Activated naive CD8-positive, alpha-beta T cell treated with anti-CD3 and anti-CD28 coated beads, Interleukin-2, amount 50 U/mL, for 24 hours (primary cell): ENCODE measurements at regions not wholly inside any gene's neighbourhood (a gene's known extent, or its start where the extent isn't known, plus 50 kb on each side); places are given as distances from the start of the nearest gene placed in this dataset.

Experiments used
- ATAC-seq: fragments of 150-1000 bp; cut with Tn5 transposase; one replicate; pipeline ENCODE4 v1.10.0; 2021
- DNase-seq: peaks from one replicate; pipeline ENCODE4 v3.0.0; 2021
- H3K27ac Mint-ChIP-seq: one replicate; pipeline ENCODE4 v1.8.0; 2021; ENCODE audit warnings: mild to moderate bottlenecking, mixed read lengths
- H3K27me3 Mint-ChIP-seq: one replicate; pipeline ENCODE4 v1.8.0; 2021; ENCODE audit warnings: mixed read lengths
- H3K36me3 Mint-ChIP-seq: one replicate; pipeline ENCODE4 v1.8.0; 2021; ENCODE audit warnings: low read depth, mixed read lengths
- H3K4me1 Mint-ChIP-seq: one replicate; pipeline ENCODE4 v1.8.0; 2021; ENCODE audit warnings: mixed read lengths
- H3K4me3 Mint-ChIP-seq: one replicate; pipeline ENCODE4 v1.8.0; 2021; ENCODE audit warnings: mild to moderate bottlenecking, moderate library complexity, mixed read lengths
- H3K9me3 Mint-ChIP-seq: one replicate; pipeline ENCODE4 v1.8.0; 2021; ENCODE audit warnings: mixed read lengths

DNA sequence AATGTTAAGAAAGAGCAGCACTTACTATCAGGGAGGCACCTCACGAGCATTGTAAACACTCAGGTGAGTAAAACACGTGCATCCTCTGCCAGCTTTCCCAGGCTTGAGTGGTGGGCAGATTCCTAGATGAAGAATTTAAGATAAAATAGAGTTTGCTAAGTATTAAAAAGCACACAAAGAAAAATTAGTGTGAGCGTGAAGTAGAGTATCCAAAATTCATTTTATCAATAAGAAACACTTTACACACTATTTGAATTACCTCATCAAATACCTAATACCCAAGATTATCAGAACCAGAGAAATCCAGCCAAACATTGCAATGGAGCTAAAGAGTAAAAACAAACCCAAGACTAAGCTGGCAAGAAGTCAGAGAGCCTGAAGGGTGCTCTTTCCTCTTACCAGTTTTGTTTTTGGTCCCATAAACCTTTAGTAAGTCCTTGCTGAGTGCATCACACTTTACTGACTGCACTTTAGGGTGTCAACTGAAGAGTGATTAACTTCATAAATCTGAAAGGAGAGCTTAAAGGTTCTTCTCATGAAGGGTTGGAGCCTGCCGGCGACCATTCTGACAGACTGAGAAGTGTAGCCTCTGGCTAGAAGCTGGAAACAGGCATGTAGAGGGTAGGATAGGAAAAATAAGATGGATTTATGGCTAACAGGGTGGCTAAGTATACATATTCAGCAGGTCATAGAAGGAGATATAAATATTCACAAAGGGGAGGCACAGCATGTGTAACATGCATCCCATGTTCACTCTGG is 151.1 kb downstream of the SLC7A11 start:
- DNase-seq (no peak), ATAC-seq (no peak)
- Mint-ChIP-seq H3K36me3 (no peaks in the 10 kb centered on the region), H3K4me1 (no peaks in the 10 kb centered on the region), H3K27ac (no peak overlapping the region), H3K9me3 (no peaks in the 10 kb centered on the region), H3K27me3 (no peaks in the 10 kb centered on the region), H3K4me3 (no peak overlapping the region)

DNA sequence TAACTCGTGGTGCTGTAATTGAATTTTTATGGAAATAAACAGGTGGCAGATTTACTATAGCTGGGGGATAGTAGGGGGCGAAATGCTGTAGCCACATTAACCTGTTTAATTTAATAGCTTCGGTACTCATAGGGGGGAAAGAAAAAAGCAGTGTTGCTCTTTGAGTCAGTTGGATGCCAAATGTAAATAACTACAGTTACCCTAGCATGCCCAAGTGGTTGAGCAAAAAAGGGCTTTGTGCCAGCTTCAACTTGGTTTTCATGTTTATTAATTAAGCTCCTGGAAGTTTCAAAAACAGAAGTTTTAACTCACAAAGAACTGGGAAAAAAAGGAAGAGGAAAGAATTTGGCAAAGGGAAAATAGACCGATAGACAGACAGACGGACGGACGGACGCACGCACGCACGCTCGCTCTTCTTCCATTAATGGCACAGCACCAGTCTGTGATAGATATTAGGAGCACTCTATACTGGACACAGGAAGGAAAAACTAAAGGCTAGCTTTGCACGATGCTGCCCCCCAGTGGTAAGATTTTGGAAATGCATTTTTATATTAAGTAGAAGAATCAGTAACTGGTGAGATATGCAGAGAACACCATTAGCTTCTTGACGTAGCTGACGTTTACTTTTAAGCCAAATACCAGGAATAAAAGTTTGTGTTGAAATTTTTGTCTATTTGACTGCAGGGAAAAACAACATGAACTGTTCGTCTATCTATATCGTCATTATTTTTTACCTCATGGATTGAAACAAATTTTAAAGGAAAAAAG is 151.8 kb downstream of the SLC7A11 start:
- Mint-ChIP-seq H3K9me3 (no peaks in the 10 kb centered on the region), H3K36me3 (no peaks in the 10 kb centered on the region), H3K27ac (no peak overlapping the region), H3K4me1 (no peaks in the 10 kb centered on the region), H3K27me3 (no peaks in the 10 kb centered on the region), H3K4me3 (no peak overlapping the region)
- DNase-seq = peak; percentile 22
- no peak for ATAC-seq

DNA sequence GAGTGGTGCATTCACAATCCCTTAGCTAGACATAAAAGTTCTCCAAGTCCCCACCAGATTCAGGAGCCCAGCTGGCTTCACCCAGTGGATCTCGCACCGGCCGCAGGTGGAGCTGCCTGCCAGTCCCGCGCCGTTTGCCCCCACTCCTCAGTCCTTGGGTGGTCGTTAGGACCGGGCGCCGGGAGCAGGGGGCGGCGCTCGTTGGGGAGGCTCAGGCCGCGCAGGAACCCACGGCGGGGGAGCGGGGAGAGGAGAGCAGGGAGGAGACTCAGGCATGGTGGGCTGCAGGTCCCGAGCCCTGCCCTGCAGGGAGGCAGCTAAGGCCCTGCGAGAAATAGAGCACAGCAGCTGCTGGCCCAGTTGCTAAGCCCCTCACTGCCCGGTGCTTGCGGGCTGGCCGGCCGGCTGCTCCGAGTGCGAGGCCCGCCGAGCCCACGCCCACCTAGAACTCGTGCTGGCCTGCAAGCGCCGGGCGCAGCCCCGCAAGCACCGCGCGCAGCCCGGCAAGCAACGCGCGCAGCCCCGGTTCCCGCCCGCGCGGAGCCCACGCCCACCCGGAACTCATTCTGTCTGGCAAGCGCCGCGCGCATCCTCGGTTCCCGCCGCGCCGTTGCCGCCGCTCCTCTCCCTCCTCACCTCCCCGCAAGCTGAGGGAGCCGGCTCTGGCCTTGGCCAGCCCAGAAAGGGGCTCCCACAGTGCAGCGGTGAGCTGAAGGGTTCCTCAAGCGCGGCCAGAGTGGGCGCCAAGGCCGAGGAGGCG is 153.5 kb downstream of the SLC7A11 start:
- Mint-ChIP-seq H3K9me3 (no peaks in the 10 kb centered on the region), H3K4me3 (no peak overlapping the region), H3K36me3 (no peaks in the 10 kb centered on the region), H3K27me3 (peaks cover 2% of the 10 kb centered on the region), H3K4me1 (no peaks in the 10 kb centered on the region), H3K27ac (no peak overlapping the region)
- ATAC-seq (no peak), DNase-seq (no peak)

DNA sequence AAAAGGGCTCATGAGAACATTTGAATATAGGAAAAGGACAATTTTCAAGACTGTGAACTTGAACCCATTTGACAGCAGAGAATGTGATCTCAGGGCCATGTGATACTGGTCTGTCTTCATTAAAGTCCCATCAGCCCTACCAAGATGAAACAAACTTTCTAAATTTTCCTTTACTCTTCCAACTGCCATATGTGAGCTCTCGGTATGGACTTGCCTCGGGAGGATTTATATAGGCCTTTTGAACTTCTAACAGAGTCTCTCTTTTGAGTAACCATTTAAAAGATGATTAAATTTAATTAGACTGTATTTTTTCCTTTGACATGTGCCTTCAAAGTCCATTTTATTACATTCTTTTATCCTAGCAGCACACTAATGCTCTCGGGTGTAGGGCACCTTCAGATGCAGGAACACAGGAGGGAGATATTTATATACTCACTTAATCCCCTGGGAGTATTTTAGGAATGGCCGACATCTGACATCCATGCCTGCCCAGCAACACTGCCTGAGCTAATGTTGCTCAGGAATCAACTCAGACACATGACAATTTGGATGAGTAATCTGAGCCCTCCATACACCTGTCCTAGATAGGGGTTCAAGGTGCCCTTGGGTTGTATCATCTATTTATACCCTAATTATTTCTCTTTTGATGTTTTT is 155.0 kb downstream of the SLC7A11 start:
- H3K27me3 Mint-ChIP-seq = peaks cover 2% of the 10 kb centered on the region
- ATAC-seq = no peak
- DNase-seq = no peak

DNA sequence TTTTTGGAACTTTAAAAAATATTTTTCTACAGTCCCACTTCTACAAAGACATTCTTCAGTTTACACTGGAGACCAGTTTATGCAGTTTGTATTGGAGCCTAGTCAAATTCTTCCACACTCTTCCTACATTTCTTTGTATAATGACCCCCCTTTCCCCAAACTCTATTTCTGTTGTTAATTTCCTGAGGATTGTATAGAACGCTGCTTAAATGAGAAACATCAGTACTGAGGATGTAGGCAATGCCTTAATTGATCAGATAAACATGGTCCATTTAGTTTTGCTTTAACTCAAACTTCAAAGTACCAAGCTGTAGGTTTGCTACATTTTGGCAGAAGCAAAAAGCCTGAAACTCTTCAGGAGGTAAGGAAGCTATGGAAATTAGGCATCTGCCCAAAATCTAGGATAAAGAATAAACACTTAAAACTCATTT is 155.5 kb downstream of the SLC7A11 start:
- H3K4me3 Mint-ChIP-seq = no peak overlapping the region
- H3K9me3 Mint-ChIP-seq = no peaks in the 10 kb centered on the region
- H3K27ac Mint-ChIP-seq = no peak overlapping the region
- H3K4me1 Mint-ChIP-seq = no peaks in the 10 kb centered on the region
- ATAC-seq (no peak), DNase-seq (no peak)
- peaks cover 2% of the 10 kb centered on the region for H3K27me3 Mint-ChIP-seq
- H3K36me3 Mint-ChIP-seq = no peaks in the 10 kb centered on the region

More for the DNA sequence above, 155.0 kb downstream of the SLC7A11 start:
- Mint-ChIP-seq H3K27ac (no peak overlapping the region), H3K36me3 (no peaks in the 10 kb centered on the region), H3K4me1 (no peaks in the 10 kb centered on the region), H3K4me3 (no peak overlapping the region), H3K9me3 (no peaks in the 10 kb centered on the region)

DNA sequence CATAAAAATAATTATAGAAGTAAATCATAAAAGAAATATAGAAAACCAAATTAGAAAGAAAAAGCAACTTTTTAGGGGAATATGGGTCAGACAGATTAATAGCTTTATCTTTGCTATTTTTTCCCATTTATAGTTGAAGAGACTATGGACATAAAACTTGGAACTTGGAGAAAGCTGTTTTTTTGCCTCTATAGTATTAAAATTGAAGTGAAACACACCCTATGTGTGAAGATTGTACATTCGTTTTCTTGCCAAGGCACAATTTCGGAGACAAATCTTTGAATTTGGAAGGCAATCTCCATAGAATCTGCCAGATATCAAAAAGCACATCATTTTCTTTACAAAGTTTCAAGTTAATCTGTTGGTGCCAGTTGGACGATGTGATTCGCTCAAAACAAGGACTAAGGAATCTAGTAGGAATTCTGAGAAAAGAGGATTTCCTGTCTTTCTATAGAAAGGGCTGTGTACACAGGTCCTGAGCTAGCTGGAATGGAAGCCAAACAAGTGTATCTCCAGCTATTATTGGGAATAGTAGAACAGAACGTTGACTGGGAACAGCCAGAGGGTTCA is 156.3 kb downstream of the SLC7A11 start:
- H3K4me3 Mint-ChIP-seq = no peak overlapping the region
- H3K36me3 Mint-ChIP-seq = no peaks in the 10 kb centered on the region
- H3K27ac Mint-ChIP-seq = no peak overlapping the region
- ATAC-seq (no peak), DNase-seq (no peak)
- H3K9me3 Mint-ChIP-seq = no peaks in the 10 kb centered on the region
- no peaks in the 10 kb centered on the region for H3K4me1 Mint-ChIP-seq
- peaks cover 2% of the 10 kb centered on the region for H3K27me3 Mint-ChIP-seq

DNA sequence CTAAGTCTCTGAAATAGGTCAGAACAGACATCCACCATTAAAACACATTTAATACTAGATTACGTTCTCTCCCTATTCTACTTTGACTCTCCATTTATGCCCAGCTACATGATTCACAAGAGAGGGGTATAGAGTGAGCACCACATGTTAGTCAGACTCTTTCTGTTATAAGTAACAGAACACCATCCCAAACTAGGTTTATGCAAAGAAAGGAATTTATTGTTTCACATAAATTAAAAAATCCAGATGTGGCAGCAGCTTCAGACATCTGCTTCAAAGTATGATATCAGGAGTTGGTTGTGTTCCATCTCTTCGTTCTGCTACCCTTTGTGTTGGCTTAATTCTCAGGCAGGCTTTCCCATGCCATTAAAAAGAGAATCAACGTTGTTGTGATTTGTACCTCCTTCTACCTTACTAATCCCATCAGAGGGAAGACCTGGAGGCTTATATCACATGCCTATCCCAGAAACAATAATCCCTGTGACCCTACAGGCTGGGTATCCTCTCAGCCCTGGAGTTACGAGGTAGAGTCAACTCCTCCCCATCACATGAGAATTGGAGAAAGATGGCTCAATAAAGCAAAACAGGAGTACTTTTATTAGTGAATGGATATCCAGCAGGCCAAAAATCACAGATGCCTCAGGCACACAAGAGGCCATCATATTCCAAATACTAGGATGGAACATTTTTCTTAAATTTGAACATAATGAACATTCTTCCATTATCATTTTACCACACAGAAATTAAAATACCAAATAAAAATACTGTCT is 163.2 kb downstream of the SLC7A11 start:
- H3K27ac Mint-ChIP-seq = no peak overlapping the region
- no peaks in the 10 kb centered on the region for H3K36me3 Mint-ChIP-seq
- H3K4me3 Mint-ChIP-seq = no peak overlapping the region
- no peaks in the 10 kb centered on the region for H3K9me3 Mint-ChIP-seq
- H3K4me1 Mint-ChIP-seq = no peaks in the 10 kb centered on the region
- H3K27me3 Mint-ChIP-seq = peaks cover 3% of the 10 kb centered on the region
- DNase-seq (no peak), ATAC-seq (no peak)

DNA sequence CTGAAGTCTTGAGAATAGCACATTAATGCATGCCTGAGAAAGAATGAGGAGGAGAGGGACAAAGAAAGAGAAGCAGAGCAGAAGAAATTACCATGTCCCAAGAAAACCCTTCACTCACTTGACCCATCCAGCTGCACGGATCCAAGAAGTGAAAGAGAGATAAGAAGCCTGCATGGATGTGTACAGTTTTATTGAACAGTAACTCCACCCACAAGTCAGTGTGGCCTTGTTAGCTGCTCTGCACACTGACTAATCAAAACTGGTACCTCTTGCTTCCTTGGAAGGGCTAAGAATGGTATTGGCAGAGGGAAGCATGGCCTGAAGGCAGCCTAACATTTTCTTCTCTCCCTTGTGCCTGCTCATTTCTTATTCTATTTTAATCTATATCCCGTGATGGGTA is 163.9 kb downstream of the SLC7A11 start:
- H3K4me3 Mint-ChIP-seq = no peak overlapping the region
- no peaks in the 10 kb centered on the region for H3K4me1 Mint-ChIP-seq
- ATAC-seq = no peak
- H3K9me3 Mint-ChIP-seq = no peaks in the 10 kb centered on the region
- H3K36me3 Mint-ChIP-seq = no peaks in the 10 kb centered on the region
- peaks cover 3% of the 10 kb centered on the region for H3K27me3 Mint-ChIP-seq
- no peak overlapping the region for H3K27ac Mint-ChIP-seq
- no peak for DNase-seq

DNA sequence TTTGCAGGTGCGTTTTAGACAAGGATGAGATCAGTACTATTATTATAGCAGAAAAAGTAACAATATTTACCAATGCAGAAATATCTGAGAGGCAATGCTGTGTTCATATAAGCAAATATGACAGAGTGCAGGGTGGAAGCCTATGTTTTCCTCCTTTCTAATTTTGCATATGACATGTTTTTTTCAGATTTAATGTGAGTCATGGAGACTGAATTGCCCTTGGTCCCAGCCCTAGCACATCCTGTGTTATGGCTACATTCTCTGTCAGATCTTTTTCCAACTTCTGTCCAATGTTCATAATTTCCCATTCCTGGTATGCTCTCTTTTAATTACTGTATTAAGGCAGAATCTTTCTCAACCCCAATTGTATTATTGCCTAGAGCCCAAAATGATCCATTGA is 165.6 kb downstream of the SLC7A11 start:
- Mint-ChIP-seq H3K36me3 (no peaks in the 10 kb centered on the region), H3K27ac (no peak overlapping the region), H3K27me3 (peaks cover 3% of the 10 kb centered on the region), H3K4me3 (no peak overlapping the region), H3K9me3 (no peaks in the 10 kb centered on the region), H3K4me1 (no peaks in the 10 kb centered on the region)
- no peak for DNase-seq
- no peak for ATAC-seq

DNA sequence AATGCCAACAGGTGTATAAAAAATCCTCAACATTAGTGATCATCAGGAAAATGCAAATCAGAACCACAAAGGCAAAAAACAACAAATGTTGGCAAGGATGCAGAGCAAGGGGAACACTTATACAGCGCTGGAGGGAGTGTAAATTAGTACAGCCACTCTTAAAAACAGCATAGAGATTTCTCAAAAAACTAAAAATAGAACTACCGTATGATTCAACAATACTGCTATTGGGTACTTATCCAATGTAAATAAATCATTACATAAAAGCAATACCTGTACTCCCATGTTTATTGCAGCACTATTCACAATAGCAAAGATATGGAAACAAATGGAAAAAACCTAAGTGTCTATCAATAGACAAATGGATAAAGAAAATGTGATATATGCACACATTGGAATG is 171.3 kb downstream of the SLC7A11 start:
- no peaks in the 10 kb centered on the region for H3K27me3 Mint-ChIP-seq
- DNase-seq (no peak), ATAC-seq (no peak)
- H3K4me1 Mint-ChIP-seq = no peaks in the 10 kb centered on the region
- no peak overlapping the region for H3K27ac Mint-ChIP-seq
- H3K9me3 Mint-ChIP-seq = peaks cover 9% of the 10 kb centered on the region
- H3K36me3 Mint-ChIP-seq = no peaks in the 10 kb centered on the region
- no peak overlapping the region for H3K4me3 Mint-ChIP-seq

DNA sequence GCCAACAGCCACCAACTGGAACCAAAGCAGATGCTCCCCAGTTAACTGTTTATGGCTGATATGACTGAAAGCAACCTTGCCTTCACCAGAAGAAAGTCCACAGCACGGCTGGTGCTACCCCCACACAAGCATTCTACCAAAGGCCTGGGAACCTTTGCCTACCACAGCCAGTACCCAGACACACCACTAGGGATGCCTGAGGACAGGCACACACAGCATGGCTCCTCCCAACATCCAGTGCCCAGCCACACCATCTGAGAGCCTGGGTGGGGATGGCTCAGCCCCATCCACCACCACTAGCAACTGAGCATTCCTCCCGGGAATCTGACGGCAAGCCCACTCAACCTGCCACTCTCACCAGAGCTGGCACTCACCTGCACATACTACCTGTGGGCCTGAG is 178.6 kb downstream of the SLC7A11 start:
- Mint-ChIP-seq H3K4me3 (no peak overlapping the region), H3K27ac (no peak overlapping the region), H3K4me1 (no peaks in the 10 kb centered on the region), H3K27me3 (no peaks in the 10 kb centered on the region), H3K36me3 (peaks cover 2% of the 10 kb centered on the region), H3K9me3 (peaks cover 10% of the 10 kb centered on the region)
- ATAC-seq (no peak), DNase-seq (no peak)

DNA sequence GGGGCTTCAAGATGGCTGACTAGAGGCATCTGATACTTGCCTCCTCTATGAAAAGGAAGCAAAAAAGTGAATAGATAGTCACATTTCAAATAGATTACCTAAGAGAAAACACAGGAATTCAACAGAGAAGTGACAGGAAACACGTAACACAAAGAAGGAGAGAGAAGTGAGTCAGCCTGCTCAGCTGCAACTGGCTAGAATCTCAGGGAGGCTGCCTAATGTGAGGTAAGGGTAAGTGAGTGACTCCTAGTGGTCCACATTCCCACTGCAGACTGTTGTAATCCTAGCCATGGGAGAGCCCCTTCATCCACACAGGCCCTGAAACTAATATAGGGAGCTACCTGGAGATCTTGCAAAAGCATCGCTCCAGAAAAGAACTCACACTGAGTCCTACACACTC is 179.2 kb downstream of the SLC7A11 start:
- ATAC-seq (no peak), DNase-seq (no peak)
- Mint-ChIP-seq H3K27me3 (no peaks in the 10 kb centered on the region), H3K9me3 (peaks cover 10% of the 10 kb centered on the region), H3K4me1 (no peaks in the 10 kb centered on the region), H3K27ac (no peak overlapping the region), H3K4me3 (no peak overlapping the region), H3K36me3 (peaks cover 2% of the 10 kb centered on the region)

DNA sequence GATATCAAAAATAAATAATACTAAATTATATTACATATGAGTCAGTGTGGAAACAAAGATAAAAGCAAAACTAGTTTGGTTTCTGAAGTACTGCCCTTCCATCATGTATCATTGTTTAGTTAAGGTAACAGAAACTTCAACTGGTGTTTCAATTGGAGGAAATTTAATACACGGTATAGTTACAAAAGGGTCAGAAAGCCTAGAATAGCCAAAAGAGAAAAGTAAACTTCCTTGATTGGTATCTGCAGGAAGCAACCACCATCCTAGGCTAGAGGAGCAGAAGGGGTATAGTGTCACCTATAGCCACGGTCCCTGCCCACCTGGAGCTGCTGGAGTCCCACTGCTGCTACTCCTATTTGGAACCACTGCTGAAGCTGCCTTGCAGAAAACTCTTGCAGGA is 185.6 kb downstream of the SLC7A11 start:
- Mint-ChIP-seq H3K4me1 (no peaks in the 10 kb centered on the region), H3K4me3 (no peak overlapping the region), H3K27ac (no peak overlapping the region), H3K9me3 (no peaks in the 10 kb centered on the region), H3K27me3 (no peaks in the 10 kb centered on the region), H3K36me3 (no peaks in the 10 kb centered on the region)
- no peak for ATAC-seq
- DNase-seq = no peak

DNA sequence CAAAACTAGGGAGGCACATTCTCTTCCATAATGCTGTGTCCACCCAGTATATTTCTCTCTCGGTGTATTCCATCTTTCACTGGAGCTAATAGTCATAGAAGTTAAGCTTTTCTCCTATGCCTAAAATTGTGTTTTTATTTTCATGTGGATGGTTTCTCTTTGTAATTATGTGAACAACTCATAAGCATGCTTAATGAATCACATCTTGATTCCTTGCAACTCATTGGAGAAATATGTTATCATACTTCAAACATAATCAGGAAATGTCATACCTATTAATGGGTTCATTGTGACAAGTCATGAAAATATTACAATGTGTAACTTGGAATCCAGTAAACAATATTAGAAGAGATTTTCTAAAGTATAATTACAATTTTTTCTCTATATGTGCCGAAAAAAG is 186.3 kb downstream of the SLC7A11 start:
- H3K36me3 Mint-ChIP-seq = no peaks in the 10 kb centered on the region
- no peaks in the 10 kb centered on the region for H3K4me1 Mint-ChIP-seq
- H3K4me3 Mint-ChIP-seq = no peak overlapping the region
- no peaks in the 10 kb centered on the region for H3K27me3 Mint-ChIP-seq
- no peaks in the 10 kb centered on the region for H3K9me3 Mint-ChIP-seq
- H3K27ac Mint-ChIP-seq = no peak overlapping the region
- ATAC-seq (no peak), DNase-seq (no peak)
